GM12878 (cell line): ENCODE measurements at regions not wholly inside any gene's neighbourhood (a gene's known extent, or its start where the extent isn't known, plus 50 kb on each side); places are given as distances from the start of the nearest gene placed in this dataset.

Experiments
- ATAC-seq: fragments of 200-7000 bp; cut with Tn5 transposase; 3 replicates; pipeline ENCODE4 v1.9.1; 2020; ENCODE audit warnings: mild to moderate bottlenecking, moderate library complexity
- BruUV-seq: library from RNA; stranded (reverse); fragments of 400-500 nt; replicated peaks from 2 replicates; lab custom pipeline; 2021; lab: Mats Ljungman, UMichigan
- CTCF ChIA-PET: fragments of 300-600 bp; sonication (Branson Sonifier 250); formaldehyde crosslinking; extraction: SDS; loops from one replicate; lab custom pipeline; 2021; ENCODE audit warnings: inconsistent platforms; lab: Yijun Ruan, JAX
- POLR2A ChIA-PET: fragments of 350-600 bp; formaldehyde crosslinking; extraction: SDS; loops from one replicate; lab custom pipeline; 2021; ENCODE audit warnings: inconsistent platforms; lab: Charles Lee
- RAD21 ChIA-PET: fragments of 300-600 bp; sonication (Branson Sonifier 250); formaldehyde crosslinking; loops from one replicate; lab custom pipeline; 2023; ENCODE audit warnings: antibody characterized with exemption; ENCODE audit not compliant: unreplicated experiment; lab: Charles Lee
- SMC1A ChIA-PET: fragments of 300-600 bp; sonication (Branson Sonifier 250); formaldehyde crosslinking; loops from one replicate; lab custom pipeline; 2023; ENCODE audit not compliant: unreplicated experiment, uncharacterized antibody; lab: Charles Lee
- DNase-seq: peaks from one replicate; pipeline ENCODE4 v3.0.0-alpha.2; 2011; ENCODE audit warnings: low read depth, low spot score
- FAIRE-seq: peaks from 3 replicates; lab custom pipeline; 2011; peaks lifted over from hg19 to GRCh38; lab: Jason Lieb, UNC
- H2AFZ ChIP-seq: 2 replicates; pipeline ENCODE4 v1.6.0; 2011; ENCODE audit warnings: low read depth, low read length, control low read depth; ENCODE audit not compliant: control insufficient read depth
- H3K27ac ChIP-seq: 2 replicates; pipeline ENCODE4 v1.5.1; 2011; ENCODE audit warnings: control low read depth; ENCODE audit not compliant: control insufficient read depth, insufficient read depth
- H3K27me3 ChIP-seq, 2 experiments: replicated peaks in 1 of 2; 2 replicates each; pipeline versions ENCODE4 v1.6.0 to v1.6.1; 2011; ENCODE audit warnings: low read length in 1 of 2; ENCODE audit not compliant: control insufficient read depth in 2 of 2, insufficient read depth in 2 of 2
- H3K36me3 ChIP-seq, 2 experiments: 2 replicates each; pipeline ENCODE4 v1.5.1; 2011; ENCODE audit warnings: low read length in 1 of 2; ENCODE audit not compliant: control insufficient read depth in 2 of 2, insufficient read depth in 2 of 2
- H3K4me1 ChIP-seq: 2 replicates; pipeline ENCODE4 v1.6.1; 2011; ENCODE audit warnings: mild to moderate bottlenecking, low read length, moderate library complexity, mixed read lengths; ENCODE audit not compliant: control insufficient read depth, insufficient read depth
- H3K4me2 ChIP-seq: 2 replicates; pipeline ENCODE4 v1.6.0; 2011; ENCODE audit warnings: control low read depth; ENCODE audit not compliant: control insufficient read depth, insufficient read depth
- H3K4me3 ChIP-seq: fragments of 200-600 bp; sonication (generic); 2 replicates; pipeline ENCODE4 v1.5.1; 2016
- H3K79me2 ChIP-seq: 2 replicates; pipeline ENCODE4 v1.6.0; 2011; ENCODE audit warnings: low read length; ENCODE audit not compliant: control insufficient read depth, insufficient read depth
- H3K9ac ChIP-seq: 2 replicates; pipeline ENCODE4 v1.8.0; 2011; ENCODE audit warnings: low read length, control low read depth, mixed read lengths; ENCODE audit not compliant: control insufficient read depth, insufficient read depth
- H3K9me3 ChIP-seq: replicated peaks from 3 replicates; pipeline ENCODE4 v1.5.1; 2011; ENCODE audit warnings: mild to moderate bottlenecking, low read length; ENCODE audit not compliant: control insufficient read depth, insufficient read depth
- H4K20me1 ChIP-seq: 2 replicates; pipeline ENCODE4 v1.6.0; 2011; ENCODE audit not compliant: control insufficient read depth, insufficient read depth
- BCL3 ChIP-seq: IDR thresholded peaks from 2 replicates; pipeline ENCODE4 v1.6.1; 2011; ENCODE audit warnings: borderline replicate concordance, low read depth, mild to moderate bottlenecking, moderate library complexity, low read length; ENCODE audit not compliant: insufficient read depth, poor library complexity, severe bottlenecking
- ELK1 ChIP-seq: IDR thresholded peaks from 2 replicates; pipeline ENCODE4 v1.6.1; 2012; ENCODE audit warnings: low read depth, low read length, improper control_type of control experiment
- NFXL1 ChIP-seq: fragments of 450-650 bp; IDR thresholded peaks from 2 replicates; pipeline ENCODE4 v1.6.1; 2017; ENCODE audit warnings: antibody characterized with exemption, mild to moderate bottlenecking, borderline replicate concordance
- NKRF ChIP-seq: fragments of 450-650 bp; conservative IDR thresholded peaks from 2 replicates; pipeline ENCODE4 v1.6.1; 2017; ENCODE audit warnings: mild to moderate bottlenecking, moderate library complexity
- NRF1 ChIP-seq: conservative IDR thresholded peaks from 2 replicates; pipeline ENCODE4 v1.6.1; 2011; ENCODE audit warnings: mild to moderate bottlenecking, low read depth, low read length, improper control_type of control experiment
- RCOR1 ChIP-seq: conservative IDR thresholded peaks from 2 replicates; pipeline ENCODE4 v1.6.1; 2012; ENCODE audit warnings: low read depth, low read length, improper control_type of control experiment
- WGBS: methylation state at CpG from one replicate; pipeline ENCODE4 v1.1.6; 2016; ENCODE audit warnings: low lambda C conversion rate; ENCODE audit not compliant: insufficient replicate concordance, insufficient coverage; ENCODE audit errors: missing lambda C conversion rate; 5-methylcytosine and 5-hydroxymethylcytosine counted together
- in situ Hi-C: fragments of 300-500 bp; cut with MboI; formaldehyde crosslinking; loops from 9 replicates; pipeline ENCODE4 v1.14.3; 2018; ENCODE audit warnings: mixed read lengths
- intact Hi-C: fragments of 100-400 bp; cut with micrococcal nuclease; formaldehyde crosslinking; loops from one replicate; pipeline ENCODE4 v1.14.2; 2022; ENCODE audit not compliant: unreplicated experiment

GRCh38 chr2:8078705-8079104 lies 603.2 kb upstream of the ID2 start:
- no peak overlapping the region for H3K4me3 ChIP-seq
- no peak for TF ChIP-seq NFXL1
- TF ChIP-seq NKRF, result no peak
- no peak for TF ChIP-seq RCOR1
- TF ChIP-seq NRF1, result no peak
- TF ChIP-seq ELK1, result no peak
- TF ChIP-seq BCL3, result no peak
- TF ChIP-seq, all 136 proteins: peak for 0
- Histone ChIP-seq H3K79me2 (no peaks in the 10 kb centered on the region), H2AFZ (no peak overlapping the region), H3K27me3 (no peaks in the 10 kb centered on the region), H3K36me3 (no peaks in the 10 kb centered on the region), H3K9me3 (peaks cover 15% of the 10 kb centered on the region; the same call in 2 of the 3 replicates), H3K9ac (no peak overlapping the region), H3K4me1 (no peaks in the 10 kb centered on the region; the same call in 1 of the 2 replicates), H3K27ac (no peak overlapping the region), H3K4me2 (no peak overlapping the region), H4K20me1 (no peaks in the 10 kb centered on the region)
- no peak for FAIRE-seq
- no peak for ATAC-seq
- POLR2A ChIA-PET, result interaction anchor here (0.6 kb wide), 1 partner anchor 34 kb away, joined by 4 read pairs; no protein-coding TSS in a partner anchor
- DNase-seq, result no peak
- RAD21 ChIA-PET, result interaction anchor here (1.2 kb wide), 1 partner anchor 63 kb away, joined by 3 read pairs; no protein-coding TSS in a partner anchor
- in situ Hi-C loops, result no loop called here
- BruUV-seq, result no TSS peak
- intact Hi-C loops, result no loop called here
- SMC1A ChIA-PET, result interaction anchor here (0.8 to 1.0 kb wide), 2 partner anchors 9 to 222 kb away, joined by 3 read pairs; no protein-coding TSS in a partner anchor
- CTCF ChIA-PET, result interaction anchor here (0.8 kb wide), 1 partner anchor 8 kb away, joined by 3 read pairs; no protein-coding TSS in a partner anchor
- 59% methylated on average over 2 of the region's 2 CpGs for WGBS
